Activated naive CD4-positive, alpha-beta T cell (primary cell): ENCODE measurements at regions not wholly inside any gene's neighbourhood (a gene's known extent, or its start where the extent isn't known, plus 50 kb on each side); places are given as distances from the start of the nearest gene placed in this dataset.
"Not testable (repeated sequence)": the region's sequence is repeated elsewhere in the genome, so short reads cannot be mapped to it uniquely, and the experiment has no call there.

Experiments used
- DNase-seq, 4 experiments: peaks; one replicate each; lab custom pipeline; 2025; lab: John Stamatoyannopoulos, UW

DNA sequence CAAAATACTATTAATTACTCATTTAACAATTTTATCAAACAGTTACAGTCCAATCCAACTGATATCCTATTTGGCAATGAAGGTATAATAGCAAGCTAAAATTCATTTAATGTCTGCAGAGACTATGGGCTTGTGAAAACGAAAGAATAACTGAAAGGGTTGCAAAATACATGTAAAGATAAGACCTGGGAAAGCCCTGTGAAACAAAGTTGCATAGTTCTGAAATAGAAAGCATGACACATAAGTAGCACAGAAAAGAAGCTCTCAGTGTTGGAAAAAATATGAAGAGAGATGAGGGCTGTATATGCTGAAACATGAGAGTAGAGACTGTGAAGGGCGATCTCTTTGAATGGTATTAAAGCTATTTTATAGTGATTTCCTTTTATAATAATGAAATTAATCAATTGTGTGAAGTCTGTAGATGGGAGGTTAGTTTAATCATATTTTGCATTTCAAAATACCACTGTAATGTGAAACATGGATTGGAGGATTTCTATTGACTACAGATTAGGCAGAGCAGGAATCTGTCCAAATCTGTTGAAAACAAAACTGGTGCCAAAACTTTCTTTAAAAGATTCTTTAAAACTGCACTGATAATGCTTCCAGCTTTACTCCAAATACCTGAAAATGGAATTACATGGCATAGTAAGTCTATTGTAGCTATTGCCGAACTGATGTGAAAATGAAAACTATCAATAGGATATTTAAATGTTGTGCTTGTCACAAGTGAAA, 1518.9 kb upstream of the B3GALT2 start:
- no peak for DNase-seq

DNA sequence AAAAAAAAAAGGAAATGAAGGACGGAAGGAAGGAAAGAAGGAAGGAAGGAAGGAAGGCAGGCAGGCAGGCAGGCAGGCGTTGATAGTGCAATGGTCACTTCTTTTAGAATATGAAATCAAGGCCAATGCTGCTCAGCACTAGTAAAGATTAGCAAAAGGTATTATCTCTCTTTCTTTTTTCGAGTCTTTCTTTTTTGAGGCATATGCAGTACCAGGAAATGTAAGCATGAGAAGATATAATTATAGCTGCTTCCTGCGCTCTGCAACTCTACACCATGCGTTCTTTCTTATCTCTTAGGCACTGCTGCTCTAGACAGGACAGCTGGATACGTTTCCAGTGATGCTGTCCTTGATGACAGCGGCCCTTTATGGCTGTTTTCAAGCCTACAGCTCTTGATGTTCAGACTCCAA, 1512.5 kb upstream of the B3GALT2 start:
- no peak for DNase-seq

DNA sequence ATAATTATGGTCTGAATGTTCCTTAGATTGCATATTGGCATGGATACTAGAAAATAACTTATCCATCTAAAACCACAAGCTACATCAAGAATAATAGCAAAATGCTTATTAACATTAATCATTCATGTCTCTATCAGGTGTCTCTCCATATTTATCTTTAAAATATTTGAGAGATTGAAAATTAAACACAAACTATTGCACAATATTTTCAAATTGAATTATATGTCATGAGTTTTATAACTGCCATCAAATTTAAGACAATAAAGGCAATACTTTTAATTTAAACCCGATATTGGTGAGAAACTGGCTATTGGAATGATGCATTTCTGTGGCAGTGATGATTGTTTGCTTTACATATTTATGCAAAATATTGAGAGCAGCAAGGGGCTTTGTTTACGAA, 1506.8 kb upstream of the B3GALT2 start:
- no peak for DNase-seq

DNA sequence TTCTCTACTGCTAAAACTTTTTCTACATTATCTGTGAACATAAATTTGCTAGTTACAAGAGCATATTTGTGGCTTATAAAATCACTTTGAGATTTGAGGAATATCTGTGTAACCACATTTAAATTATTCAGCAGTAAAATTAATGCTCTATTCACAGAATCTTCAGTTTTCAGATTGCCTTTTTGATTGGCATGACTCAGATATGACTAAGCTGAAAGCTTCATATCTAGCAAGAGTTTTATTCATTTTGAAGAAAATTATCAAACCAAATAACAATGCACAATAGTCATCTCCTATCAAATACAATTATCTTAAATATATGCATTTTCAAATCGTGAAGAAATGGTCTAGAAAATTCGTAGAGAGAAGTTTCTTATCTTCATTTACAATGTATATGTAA, 1498.2 kb upstream of the B3GALT2 start:
- DNase-seq = no peak

DNA sequence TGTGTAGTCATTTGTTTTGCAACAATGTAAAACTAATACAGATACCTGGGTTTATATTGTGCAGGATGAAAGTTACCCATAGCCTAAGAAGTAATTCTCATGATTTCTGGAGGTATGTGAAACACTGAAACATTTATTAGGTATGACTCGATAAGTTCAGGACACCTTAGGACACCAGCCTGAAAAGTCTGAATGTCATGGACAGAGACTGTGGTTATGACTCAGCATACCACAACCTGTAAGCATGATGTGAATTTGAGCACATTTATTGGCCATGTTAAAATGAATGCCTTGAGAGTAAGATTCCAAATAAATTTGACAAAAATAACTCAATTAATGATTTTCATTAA, 1471.7 kb upstream of the B3GALT2 start:
- DNase-seq = no peak

DNA sequence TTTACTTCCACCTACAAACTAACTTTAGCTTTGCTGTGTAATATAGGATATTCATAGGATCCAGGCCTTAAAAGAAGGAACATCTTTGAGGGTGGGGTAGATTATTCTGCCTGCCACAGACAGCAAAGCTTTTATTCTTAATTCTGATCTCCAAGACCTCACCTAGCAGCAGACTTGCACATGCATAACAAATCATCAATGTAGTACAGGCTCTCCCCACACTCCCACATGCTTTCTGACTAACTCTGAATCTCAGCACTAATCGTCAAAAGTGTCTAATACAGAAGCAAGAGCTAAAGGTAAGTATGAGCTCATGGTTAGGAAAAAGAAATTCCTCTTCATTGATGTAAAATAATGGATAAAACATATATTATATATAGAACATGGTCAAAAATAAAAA, 1468.5 kb upstream of the B3GALT2 start:
- DNase-seq = no peak

DNA sequence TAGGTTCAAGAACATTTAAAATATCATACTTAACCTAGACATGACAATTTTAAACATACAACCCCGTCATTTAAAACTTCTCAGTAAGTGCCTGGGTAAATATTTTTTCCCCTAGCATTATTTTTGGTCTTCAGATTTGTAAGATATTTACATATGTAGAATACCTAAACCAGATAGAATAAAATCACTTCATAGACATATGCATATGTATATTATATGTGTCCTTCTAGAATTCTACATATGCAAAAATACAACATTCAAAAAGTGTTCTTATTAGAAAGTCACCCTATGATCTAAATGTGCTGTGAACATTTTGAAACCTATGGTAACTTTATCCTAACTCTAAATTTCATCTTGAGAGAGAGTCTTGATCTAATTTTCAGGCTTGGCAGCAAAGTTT, 1467.0 kb upstream of the B3GALT2 start:
- no peak for DNase-seq

DNA sequence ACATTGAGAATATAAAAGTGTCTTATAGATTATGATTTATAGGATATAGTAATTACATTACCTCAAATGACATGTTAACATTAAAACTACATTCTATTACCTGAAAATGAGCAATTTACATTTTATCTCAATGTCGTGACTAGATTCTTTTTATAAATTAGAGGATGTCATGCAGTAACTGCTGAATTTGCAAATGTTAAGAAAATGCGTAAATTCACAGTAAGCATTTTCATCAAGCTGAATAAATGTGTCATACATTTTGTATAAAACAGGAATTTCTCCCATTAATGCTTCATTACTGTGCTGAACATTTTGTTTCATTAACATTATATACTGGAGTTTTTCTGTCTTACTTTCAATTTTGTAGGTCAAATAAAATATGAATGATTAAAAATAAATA, 1460.7 kb upstream of the B3GALT2 start:
- DNase-seq = no peak

DNA sequence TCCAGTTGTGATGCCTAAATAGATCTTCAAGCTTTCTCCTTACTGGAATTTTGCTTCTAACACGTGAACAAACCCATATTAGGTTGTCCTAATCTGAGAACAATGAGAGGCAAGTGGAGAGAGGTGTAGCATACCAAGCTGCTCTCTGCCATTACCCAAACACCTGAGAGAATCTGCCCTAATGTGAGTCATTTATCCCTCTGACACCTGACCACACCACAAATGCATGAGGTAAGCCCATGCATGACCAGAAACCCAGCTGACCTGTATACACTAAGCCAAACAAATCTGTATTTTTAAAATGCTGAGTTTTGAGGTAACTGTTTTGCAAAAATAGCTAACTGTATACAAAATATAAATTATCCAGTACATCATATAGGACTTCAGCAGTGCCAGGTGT, 1458.1 kb upstream of the B3GALT2 start:
- DNase-seq = no peak

DNA sequence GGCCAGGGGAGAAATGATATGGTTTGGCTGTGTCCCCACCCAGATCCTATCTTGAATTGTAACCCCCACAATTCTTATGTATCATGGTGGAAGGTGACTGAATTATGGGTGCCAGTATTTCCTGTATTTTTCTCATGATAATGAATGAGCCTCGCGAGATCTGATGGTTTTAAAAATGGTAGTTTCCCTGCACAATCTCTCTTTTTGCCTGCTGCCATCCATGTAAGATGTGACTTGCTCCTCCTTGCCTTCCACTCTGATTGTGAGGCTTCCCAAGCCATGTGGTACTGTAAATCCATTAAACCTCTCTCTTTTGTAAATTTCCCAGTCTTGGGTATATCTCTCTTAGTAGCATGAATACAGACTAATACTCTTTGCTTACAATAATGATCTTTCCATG, 1453.9 kb upstream of the B3GALT2 start:
- no peak for DNase-seq

DNA sequence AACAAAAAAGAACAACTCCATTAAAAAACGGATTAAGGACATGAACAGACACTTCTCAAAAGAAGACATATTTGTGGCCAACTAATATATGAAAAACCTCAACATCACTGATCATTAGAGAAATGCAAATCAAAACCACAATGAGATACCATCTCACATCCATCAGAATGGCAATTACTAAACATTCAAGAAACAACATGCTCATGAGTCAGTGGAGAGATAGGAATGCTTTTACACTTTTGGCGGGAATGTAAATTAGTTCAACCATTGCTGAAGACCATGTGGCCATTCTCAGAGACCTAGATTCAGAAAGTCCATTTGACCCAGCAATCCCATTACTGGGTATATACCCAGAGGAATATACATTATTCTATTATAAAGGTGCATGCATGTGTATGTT, 1442.6 kb upstream of the B3GALT2 start:
- no peak for DNase-seq

DNA sequence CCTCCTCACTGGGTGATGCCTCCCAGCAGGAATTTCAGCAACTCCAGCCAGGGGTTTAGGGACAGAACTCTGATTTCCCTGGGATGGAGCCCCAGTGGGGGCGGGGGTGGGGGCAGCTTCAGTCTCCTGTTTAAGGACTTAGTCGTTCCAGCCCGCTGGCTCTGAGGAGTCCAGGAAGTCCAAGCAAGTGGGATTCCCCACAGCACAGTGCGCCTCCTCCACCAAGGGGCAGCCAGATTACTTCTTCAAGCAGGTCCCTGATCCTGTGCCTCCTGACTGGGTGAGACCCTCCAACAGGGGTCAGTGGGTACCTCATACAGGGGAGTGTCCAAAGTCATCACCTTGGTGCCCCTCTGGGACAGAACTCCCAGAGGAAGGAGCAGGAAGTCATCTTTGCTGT, 1438.4 kb upstream of the B3GALT2 start:
- DNase-seq = no peak

DNA sequence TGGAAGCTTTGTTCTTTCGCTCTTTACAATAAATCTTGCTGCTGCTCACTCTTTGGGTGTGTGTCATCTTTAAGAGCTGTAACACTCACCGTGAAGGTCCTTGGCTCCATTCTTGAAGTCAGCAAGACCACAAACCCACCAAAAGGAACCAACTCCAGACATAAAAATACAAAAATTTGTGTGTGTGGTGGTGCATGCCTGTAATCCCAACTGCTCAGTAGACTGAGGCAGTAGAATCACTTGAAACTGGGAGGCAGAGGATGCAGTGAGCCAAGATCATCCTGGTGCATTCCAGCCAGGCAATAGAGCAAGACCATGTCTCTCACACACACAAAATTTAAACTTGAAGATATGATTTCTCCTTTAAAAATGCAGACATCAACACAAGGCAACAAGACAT, 1431.7 kb upstream of the B3GALT2 start:
- DNase-seq = no peak

DNA sequence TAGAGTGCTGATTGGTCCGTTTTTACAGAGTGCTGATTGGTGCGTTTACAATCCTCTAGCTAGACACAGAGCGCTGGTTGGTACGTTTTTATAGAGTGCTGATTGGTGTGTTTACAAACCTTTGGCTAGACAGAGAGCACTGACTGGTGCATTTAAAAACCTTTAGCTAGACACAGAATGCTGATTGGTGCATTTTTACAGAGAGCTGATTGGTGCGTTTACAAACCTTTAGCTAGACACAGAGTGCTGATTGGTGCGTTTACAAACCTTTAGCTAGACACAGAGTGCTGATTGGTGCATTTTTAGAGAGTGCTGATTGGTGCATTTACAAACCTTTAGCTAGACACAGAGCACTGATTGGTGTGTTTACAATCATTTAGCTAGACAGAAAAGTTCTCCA, 1430.9 kb upstream of the B3GALT2 start:
- not testable (repeated sequence) for DNase-seq

DNA sequence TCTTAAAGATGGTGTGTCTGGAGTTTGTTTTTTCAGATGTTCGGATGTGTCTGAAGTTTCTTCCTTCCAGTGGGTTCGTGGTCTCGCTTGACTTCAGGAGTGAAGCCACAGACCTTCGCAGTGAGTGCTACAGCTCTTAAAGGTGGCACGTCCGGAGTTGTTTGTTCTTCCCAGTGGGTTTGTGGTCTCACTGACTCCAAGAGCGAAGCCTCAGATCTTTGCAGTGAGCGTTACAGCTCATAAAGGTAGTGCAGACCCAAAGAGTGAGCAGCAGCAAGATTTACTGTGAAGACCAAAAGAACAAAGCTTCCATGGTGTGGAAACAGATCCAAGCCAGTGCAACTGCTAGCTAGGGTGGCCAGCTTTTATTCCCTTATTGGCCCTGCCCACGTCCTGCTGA, 1430.4 kb upstream of the B3GALT2 start:
- DNase-seq = no peak

DNA sequence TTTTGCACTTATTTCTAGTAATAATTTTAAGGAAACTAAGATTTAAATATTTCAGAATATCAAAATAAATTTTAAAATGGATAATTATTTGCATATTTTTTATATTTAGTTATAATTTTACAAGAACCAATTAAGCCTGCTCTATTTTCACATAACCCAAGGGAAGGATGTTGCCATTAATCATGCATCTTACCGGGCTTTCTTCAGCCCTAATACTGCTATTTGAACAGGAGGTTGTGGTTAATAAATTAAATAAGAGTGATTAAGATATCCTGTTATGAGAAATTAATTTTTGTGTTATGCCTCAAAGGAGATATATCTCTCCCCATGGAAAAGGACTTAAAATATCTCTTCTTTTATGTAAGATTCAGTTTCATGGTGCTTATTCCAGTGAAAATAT, 1415.8 kb upstream of the B3GALT2 start:
- no peak for DNase-seq

DNA sequence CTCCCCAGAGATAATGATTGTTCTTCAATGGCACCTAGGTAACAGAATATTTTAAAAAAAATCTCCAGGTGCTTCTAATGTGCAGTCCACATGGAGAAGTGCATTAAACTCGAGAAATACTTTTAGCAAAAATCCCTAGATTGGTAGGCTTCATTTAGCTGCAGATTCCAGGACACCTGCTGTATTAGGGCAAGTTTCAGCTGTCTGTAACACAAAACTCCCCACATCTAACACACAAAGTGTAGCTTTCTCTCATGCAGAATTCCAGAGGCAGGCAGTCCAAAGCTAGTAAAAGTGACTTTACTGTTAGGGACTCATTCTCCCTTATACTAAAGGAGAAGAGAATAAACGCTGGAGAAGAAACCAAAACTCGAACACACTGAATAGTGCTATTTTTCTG, 1414.3 kb upstream of the B3GALT2 start:
- no peak for DNase-seq

DNA sequence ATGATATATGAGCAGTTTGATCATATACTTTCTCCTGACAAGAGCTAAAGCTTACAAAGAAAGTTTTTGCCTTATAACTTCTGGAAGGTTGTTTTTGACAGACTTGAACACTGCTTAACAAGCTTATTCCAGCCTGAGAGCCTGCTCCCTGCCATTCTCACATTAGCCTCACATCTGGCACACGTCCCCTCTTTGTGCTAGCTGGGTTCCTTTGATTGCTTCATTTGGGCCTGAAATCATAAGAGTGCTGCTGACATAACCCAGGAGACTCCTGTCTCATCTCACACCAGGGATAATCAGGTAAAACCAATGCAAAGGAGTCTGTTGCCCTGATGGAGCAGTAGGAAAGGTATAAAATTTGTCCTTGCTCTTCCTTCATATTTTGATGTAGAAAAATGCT, 1411.7 kb upstream of the B3GALT2 start:
- DNase-seq = no peak

DNA sequence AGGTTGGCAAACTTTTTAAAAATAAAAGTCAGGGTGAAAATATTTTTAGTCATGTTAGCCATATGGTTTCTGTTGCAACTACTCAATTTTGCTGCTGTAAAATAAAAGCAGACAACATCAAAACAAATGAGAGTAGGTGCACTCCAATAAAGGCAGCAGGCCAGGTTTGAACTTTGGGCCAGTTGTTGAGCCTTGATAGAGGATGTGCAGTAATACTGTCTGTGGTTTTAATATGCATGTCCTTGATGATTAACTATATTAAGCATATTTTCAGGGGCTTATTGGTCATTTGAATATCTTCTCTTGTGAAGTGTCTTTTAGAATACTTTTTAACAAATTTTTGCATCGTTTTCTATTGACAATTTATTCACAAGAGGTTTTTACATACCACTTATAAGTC, 1399.9 kb upstream of the B3GALT2 start:
- no peak for DNase-seq

DNA sequence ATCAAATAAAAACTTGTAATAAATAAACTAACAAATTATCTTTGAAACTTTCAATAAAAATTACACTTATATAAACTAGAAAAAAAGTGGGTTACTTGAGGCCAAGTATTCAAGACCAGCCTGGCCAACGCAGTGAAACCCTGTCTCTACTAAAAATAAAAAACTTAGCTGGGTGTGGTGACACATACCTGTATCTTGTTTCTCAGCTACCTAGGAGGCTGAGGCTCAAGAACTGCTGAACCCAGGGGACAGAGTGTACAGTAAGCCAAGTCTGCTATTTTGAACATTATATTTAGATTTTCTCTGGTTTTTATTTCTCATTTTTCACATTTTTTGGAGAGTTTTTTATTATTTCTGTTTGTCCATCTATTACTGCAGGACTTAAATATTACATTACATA, 1397.6 kb upstream of the B3GALT2 start:
- DNase-seq = no peak

DNA sequence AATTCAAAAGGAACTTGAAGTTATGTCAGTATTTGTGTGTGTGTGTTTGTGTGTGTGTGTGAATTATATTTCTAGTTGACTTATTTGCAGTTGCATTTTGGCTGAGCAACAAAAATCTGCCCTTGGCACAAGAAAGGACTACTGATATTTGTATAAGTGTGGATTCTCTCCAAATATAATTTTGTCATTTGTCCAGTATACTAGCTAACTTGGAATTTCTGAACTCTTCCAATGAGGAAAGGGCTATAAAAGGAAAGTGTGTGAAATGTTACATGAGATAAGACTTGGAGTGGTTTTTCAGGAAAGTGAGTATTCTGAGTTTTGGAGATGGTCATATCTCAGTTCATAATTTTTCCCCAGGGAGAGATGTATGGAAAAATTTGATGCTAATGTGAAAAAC, 1384.1 kb upstream of the B3GALT2 start:
- DNase-seq = no peak

DNA sequence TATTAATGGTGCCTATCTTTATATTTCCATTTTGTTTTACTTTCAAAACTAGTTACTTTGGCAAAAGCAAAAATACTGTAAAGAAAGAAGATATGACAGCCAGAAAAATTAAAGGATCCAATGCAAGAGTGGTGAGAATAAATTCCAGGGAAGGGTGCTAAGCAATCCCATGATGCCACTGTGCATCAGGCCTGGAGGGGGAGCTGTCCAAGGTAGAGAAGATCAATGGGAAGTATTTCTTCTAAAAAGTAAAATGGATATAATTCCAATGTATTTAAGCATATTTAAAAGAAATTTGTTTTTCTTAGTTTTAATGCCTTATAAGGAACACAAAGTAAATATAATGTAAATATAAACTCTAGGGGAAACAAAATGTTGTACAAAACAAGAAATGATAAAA, 1382.2 kb upstream of the B3GALT2 start:
- DNase-seq = no peak

DNA sequence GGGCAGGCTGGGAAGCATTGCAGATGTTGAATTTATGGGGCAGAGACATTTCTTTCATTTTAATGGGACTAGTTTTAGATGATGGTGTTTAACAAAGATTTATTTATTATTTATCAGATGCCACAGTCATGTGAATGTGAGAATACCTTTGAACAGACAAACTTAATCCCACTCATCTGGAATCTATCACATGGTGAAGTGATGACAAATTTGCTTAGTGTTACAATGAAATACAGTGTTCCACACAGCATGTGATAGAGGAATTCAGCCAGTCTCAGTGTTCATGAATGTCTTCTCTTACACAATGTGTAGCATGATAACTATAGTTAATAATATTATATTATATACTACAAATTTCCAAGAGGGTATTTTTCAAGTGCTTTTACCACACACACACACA, 1361.7 kb upstream of the B3GALT2 start:
- no peak for DNase-seq

DNA sequence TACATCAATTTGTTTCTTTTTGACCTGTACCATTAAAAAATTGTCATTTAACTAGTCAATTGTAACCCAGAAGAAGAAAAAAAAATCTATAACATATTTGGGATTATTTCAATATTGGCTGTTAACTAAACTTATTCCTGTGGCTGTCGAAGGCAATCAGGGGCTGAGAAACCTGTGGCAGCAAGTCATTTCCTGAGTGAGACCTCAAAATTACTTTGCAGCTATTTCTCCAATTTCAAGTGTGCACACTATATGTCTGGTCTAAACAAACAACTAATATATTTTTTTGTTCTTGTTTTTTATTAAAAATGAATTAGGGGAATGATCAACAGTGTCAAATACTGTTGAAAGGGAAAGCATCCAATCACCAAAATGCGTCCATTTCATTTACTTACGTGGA, 1357.6 kb upstream of the B3GALT2 start:
- DNase-seq = no peak

DNA sequence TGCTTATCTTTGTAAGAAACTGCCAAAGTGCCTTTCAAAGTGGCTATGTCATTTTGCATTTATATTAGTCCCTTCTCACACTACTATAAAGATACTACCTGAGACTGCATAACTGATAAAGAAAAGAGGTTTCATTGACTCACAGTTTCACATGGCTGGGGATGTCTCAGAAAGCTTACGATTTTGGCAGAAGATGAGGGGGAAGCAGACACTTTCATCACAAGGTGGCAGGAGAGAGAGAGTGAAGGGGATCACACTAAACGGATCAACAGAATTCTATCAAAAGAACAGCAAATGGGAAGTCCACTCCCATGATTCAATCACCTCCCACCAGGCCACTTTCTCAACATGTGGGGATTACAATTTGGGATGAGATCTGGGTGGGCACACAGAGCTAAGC, 1352.0 kb upstream of the B3GALT2 start:
- DNase-seq = no peak
